GM15510 (cell line): ENCODE measurements at regions not wholly inside any gene's neighbourhood (a gene's known extent, or its start where the extent isn't known, plus 50 kb on each side); places are given as distances from the start of the nearest gene placed in this dataset.

Experiments used
- POLR2A ChIP-seq: IDR thresholded peaks from 3 replicates; pipeline ENCODE4 v1.6.1; 2011; ENCODE audit warnings: borderline replicate concordance; ENCODE audit not compliant: insufficient read length; ENCODE audit errors: extremely low read depth

DNA sequence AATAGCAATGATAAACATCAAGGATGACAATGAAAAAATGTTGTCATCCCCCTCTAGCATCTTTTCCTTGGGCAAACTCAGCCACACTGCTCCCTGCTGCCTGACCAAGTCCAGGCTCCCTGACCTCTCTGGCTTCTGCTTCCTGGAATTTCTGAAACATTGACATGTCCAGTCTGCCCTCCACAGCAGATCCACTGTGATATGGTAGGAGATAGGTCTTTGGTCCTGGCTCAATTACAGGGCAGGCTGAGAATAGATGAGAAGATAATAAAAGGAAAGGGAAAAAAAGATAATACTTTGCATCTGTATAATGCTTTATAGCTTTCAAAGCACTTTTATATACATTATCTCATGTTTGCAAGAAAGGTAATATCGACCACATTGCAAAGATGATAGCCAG lies 417.7 kb downstream of the BUD13 start:
- no peak for TF ChIP-seq POLR2A

DNA sequence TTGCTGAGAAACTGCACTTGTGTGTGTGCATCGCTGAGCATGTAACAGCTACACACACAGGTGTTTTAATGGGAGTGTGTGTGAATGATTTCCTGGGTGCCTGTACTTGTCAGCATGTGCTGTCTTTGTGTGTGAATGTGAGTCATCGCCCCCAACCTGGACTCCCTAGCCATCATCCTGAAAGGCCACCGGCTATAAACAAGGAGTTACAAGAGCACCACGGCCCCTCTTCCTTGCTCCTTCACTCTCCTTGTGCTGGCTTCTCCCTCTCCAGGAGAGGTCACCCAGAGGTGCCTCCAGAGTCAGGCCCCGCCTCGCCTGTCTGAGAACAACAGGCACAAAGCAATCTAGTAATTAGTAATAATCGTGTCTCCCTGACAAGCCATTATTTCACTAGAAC lies 419.2 kb downstream of the BUD13 start:
- TF ChIP-seq POLR2A: no peak

DNA sequence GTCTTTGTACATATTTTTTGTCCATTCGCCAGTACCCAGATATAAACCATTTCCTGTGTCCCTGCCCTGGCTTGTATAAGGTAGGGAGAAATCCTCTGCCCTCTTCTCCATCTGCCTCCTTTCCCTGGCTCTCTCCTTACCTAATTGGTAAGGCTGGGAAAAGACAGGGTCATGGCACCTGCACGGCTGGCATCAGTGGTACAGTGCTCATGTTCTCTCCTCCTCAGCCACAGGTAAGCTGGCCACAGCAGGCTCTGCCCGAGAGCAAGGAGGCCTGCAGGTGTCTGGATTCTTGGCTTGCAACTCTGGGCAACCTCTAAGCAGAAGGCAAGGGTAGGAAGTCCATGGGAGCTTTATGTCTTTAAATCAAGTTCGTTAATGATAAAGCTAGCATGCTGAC lies 419.9 kb downstream of the BUD13 start:
- TF ChIP-seq POLR2A: no peak

DNA sequence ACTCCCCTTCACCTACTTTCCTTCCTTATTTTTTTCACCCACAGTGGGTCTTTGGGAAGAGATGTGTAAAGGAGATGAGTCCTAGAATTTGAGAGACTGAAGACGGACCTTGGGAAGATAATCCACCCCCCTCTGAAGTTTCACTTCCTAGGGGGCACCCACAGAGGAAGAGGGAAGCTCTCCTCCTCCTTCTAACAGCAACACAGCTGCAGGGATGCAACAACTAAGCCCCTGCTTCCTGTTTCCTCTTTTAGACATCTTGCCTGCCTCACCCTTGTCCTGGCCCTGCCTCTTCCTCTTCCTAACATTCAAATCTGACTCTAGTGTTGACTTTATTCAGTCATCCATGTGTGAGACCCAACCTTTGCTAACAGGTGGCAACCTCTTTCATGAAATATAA lies 424.6 kb downstream of the BUD13 start:
- no peak for TF ChIP-seq POLR2A

DNA sequence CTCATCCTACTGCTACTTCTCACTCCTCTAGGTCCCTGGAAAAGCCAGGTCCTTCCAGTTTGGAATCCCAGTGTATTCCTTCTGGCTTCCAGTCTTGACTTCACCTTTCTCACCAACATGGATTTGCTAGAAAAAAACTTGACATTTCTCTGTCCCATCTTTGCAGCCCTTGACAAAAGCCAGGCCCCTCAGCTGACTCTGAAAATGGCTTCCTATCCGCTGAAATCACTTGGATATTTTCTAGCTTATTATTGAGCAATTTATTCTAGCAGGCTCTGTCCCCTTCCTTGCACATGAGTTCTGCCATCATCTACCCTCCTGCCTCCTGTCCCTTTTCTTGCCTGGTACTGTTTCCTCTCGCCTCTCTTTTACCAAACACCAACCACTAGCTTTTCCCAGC lies 427.2 kb downstream of the BUD13 start:
- no peak for TF ChIP-seq POLR2A

DNA sequence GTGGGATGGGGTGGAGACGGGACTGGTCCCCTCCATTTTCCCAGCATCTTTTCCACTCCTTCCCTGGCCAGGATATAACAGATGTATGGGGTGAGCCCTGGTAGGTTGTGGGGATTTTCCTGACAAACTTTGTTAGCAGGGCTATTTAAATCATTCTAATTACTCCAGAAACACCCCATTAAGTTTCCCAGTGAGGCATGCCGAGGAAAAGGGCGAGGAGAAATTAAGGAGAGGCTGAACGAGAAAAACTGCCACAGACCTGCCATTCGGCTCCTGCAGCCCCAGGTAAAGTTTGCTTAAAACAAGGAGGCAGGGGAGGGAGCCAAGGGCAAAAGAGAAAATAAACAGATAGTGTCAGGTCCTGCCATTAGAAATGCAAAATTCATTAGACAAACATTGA lies 428.2 kb downstream of the BUD13 start:
- TF ChIP-seq POLR2A: no peak

DNA sequence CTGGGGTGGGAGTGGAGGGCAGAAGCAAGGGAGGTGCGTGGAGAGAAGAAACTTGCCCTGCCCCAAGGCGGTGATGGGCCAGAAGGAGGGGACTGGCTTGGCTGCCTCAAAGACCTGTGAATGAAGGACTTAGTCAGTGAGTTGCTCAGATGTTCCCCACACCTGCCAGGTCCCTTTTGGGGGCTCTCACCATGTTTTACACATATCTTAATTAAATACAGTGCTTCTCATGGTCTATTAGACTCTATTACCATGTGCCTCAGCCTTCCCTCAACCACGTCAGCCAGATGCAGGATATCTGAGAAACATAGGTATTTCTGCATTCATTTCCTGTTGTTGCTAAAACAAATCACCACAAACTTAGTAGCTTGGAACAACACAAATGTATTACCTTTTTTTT lies 429.5 kb downstream of the BUD13 start:
- no peak for TF ChIP-seq POLR2A

DNA sequence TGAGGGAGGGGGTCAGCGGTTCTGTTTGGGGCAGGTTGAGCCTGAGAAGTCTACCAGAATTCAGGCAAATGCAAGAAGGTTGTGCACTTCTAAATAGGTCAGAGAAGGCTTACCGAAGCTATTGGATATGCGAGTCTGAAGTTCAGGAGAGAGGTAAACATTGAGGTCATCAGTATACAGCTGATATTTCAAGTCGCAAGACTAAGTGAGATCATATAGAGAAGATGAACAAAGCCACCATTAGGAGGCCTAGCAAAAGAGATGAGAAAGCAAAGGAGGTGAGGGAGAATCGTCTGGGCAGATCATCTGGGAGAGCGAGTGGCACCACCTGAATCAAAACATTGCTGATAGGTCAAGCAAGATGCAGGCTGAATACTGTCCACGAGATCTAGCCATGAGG lies 430.6 kb downstream of the BUD13 start:
- TF ChIP-seq POLR2A: no peak

DNA sequence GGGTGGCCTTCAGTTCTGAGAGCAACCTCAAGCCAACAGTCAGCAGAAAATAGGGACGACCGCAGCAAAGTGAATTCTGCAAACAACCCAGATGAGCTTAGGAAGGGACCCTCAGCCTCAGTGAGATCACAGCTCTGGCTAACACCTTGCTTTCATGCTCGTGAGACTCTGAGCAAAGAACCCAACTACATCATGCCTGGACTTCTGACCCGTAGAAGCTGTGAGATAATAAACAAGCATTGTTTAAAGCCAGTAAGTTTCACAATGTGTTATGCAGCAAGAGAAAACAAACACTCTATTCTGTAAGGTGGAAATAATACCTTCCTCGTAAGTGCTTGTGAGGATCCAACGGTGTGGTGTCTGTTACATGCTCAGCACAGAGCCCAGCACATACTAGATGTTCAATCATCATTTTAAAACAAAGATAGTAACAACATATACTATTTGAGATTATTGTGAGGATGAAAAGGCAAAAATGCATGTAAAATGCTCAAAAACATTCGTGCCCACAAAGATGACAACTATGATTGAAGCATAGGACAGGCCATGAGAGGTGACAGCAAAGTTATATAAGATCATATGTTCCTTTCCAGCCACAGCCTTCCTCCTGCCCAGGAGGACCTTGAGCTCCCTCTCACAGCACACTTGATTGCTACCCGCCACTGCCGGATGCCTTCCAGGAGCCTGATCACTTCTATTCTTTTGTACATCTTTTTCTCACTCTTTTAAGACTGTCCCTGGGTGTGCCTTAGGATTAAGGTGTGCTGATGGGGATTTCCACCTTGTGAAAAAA lies 433.3 kb downstream of the BUD13 start:
- no peak for TF ChIP-seq POLR2A

DNA sequence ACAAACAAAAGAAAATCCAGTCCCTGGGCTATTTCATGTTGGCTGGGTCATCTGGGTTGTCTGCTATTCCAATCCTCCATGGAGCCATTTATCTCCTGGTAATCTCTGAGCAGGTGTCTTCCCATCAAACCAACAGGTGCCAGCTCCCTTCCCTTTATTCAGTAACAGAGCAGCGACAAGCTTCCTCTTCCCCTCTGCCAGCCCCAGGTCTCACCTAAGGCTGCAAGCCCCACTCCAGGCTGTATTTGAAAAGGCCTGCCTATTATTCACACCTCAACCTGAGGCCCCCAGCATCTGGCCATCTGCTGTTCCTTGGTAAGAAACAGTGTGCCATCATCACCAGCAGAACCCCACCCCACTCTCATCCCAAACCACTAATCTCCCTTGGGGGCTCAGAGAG lies 436.2 kb downstream of the BUD13 start:
- TF ChIP-seq POLR2A: no peak

DNA sequence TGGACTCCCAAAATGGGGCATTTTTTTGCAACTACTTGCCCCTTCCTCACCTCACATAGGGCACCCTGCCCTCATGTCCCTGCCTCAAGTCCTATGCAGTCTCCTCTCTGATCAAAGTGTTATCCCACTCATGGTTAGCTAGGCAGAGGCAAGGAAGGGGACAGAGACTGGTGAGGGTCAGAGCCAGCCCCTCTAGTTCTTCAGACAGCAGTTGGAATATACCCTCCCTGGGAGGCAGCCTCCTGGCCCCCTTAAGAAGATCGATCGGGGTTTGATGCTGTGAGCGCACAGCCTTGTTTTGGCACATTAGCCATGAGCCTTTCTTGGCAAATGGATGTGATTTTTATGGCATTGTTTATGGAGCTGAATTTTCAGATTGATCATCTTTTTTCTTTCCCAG lies 436.9 kb downstream of the BUD13 start:
- TF ChIP-seq POLR2A: no peak

DNA sequence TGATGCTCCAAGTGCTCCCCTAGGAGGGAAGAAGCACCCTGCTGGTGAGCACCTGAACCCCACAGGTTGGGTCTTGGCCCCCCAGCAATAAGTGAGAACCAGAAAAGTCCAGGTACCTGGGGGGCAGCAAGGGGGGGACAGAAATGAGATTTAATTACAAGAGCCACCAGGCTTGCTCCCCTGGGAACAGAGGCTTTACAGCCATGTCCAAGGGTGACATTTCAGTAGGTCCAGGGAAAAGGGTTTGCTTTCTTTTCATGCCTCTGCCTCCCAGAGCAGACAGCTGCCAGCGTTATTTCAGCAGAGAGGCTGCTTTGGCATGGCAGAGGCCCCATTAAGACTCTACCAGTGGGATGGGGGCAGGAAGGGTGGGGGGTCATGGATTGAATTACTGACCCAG lies 437.7 kb downstream of the BUD13 start:
- no peak for TF ChIP-seq POLR2A

DNA sequence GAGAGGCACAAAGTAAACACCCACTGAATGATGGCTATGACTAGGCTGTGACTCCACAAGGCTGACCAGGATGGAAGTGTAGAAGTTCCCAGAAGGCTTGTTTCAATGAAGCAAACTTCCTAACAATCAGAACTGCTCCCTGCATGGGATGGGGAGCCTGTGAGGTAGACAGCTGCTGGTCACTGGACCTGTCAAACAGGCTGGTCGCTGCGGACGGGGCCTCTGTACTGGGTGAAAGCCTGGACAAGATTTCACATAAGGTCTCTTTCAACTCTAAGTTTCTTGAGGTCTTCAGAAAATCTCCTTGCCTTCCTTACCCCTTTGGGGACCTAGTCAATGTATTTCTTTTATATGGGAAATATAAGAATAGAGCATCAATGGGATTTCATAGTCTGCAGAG lies 438.2 kb downstream of the BUD13 start:
- TF ChIP-seq POLR2A: no peak

DNA sequence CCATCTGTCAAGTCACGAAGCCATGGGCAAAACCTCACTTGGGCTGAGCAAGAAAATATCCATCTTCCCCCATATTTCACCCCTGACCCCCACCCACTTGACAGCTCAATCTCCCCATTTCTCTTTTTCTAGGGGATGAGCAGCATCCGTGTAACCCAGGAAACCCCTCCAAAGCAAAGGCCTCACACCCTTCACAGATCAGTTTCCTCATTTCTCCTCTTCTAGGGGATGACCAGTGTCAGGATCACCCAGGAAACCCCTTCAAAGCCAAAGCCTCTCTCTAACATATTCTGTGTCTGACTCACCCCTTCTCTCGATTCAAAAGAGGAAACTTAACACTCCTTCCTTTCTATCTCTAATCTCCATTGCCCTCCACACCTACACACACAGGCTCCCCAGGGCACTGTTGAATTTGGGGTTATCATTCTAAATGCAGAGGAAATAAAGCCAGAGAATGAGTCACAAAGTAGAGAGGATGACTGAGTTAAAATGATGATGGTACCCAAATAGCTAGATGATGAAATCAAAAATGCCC lies 439.7 kb downstream of the BUD13 start:
- TF ChIP-seq POLR2A: no peak

DNA sequence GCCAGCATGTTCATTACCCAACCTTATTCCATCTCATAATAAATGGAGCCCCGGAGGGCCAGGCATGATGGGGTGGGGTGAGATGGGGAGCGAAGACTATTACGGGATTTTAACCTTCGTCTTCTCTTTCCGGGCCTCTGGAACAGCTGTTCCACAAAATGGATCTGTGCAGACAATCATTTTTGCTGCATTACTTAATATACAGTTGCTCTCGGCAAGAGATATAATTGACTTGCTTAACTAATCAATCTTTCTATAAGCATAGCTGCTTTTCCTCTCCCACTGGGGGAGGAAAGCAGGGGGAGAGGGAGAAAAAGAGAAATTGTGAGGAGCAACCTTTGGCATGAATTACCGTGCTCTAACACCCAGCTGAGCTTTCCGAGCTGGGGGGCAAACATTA lies 440.4 kb downstream of the BUD13 start:
- TF ChIP-seq POLR2A: no peak

DNA sequence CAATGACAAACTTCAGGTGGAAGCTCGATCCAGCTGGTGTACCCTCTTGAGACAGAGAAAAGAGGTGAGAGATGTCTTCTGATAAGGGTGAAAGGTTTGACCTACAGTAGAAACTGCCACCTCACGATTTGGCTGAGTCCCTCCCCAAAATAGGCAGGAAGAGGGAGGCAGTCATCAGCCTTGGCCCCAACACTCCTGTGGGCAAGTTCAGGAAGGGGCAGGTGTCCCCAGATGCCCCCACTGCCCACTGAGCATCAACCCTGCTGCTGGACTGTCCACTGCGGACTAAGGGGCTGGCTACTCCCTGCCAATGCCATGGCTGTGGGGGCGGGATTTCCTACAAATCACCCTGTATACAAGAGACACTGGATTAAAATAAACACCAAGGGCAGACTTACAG lies 441.4 kb downstream of the BUD13 start:
- no peak for TF ChIP-seq POLR2A

DNA sequence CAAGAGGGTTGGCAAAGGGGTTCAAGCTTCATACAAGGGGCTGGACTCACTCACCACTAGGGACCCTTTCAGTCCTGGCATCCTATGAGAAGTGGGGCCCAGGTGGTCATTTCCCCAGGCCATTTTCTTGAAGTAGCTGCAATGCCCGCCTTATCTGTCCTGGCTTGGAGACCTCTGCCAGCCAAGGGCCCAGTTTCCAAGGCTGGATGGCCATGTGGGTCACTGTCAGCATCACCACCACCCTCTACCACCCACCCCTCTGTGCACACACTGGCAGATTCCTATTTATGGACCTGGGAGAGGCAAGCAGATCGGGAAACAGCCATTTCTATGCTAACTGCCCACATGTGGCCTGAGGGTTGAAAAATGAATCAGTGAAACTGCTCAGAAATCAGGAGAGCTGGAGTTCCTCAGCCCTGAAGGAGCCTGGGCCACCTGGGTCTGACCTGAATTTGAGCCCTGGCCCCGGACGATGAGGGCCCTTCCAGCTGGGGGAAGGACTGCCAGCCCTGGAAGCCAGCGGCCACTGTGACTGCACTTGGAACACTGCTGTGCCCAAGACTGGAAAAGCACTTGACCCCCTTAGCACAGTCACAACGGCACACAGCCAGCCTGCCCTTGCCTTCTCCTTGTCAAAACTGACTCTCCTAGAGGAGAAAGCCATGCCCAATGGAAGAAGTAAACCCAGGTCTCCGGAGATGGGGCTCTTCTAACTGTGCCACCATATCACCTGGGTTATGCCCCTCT lies 442.2 kb downstream of the BUD13 start:
- TF ChIP-seq POLR2A: no peak
